Neural cell (in vitro differentiated cells): ENCODE measurements at regions not wholly inside any gene's neighbourhood (a gene's known extent, or its start where the extent isn't known, plus 50 kb on each side); places are given as distances from the start of the nearest gene placed in this dataset.

Experiments
- EP300 ChIP-seq: fragments of 450-650 bp; conservative IDR thresholded peaks from 2 replicates; pipeline ENCODE4 v1.6.1; 2014; ENCODE audit warnings: antibody characterized with exemption, mild to moderate bottlenecking, moderate library complexity; ENCODE audit not compliant: poor library complexity, severe bottlenecking
- EZH2 ChIP-seq: fragments of 200-600, 300-800 bp; shearing (Covaris generic), sonication (generic); IDR thresholded peaks from 2 replicates; pipeline ENCODE4 v1.6.1; 2014; ENCODE audit warnings: antibody characterized with exemption, low read length, borderline replicate concordance, mild to moderate bottlenecking; ENCODE audit not compliant: insufficient read depth, poor library complexity, severe bottlenecking
- MXI1 ChIP-seq: fragments of 450-650 bp; conservative IDR thresholded peaks from 2 replicates; pipeline ENCODE4 v1.6.1; 2014; ENCODE audit warnings: antibody characterized with exemption, mild to moderate bottlenecking; ENCODE audit not compliant: poor library complexity, severe bottlenecking
- POLR2AphosphoS5 ChIP-seq: IDR thresholded peaks from 2 replicates; pipeline ENCODE4 v1.6.1; 2012
- RAD21 ChIP-seq: fragments of 450-650 bp; conservative IDR thresholded peaks from 2 replicates; pipeline ENCODE4 v1.6.1; 2014; ENCODE audit warnings: antibody characterized with exemption, mild to moderate bottlenecking, moderate library complexity
- SMC3 ChIP-seq: fragments of 450-650 bp; conservative IDR thresholded peaks from 2 replicates; pipeline ENCODE4 v1.6.1; 2014; ENCODE audit warnings: antibody characterized with exemption, mild to moderate bottlenecking, moderate library complexity; ENCODE audit not compliant: poor library complexity
- TAF1 ChIP-seq: IDR thresholded peaks from 2 replicates; pipeline ENCODE4 v1.6.1; 2012; ENCODE audit warnings: low read depth
- TF ChIP-seq, protein P1 (sequence below): fragments of 450-650 bp; IDR thresholded peaks from 2 replicates; pipeline ENCODE4 v1.5.1; 2014; ENCODE audit warnings: antibody characterized with exemption, mild to moderate bottlenecking, moderate library complexity; ENCODE audit not compliant: poor library complexity, severe bottlenecking

DNA sequence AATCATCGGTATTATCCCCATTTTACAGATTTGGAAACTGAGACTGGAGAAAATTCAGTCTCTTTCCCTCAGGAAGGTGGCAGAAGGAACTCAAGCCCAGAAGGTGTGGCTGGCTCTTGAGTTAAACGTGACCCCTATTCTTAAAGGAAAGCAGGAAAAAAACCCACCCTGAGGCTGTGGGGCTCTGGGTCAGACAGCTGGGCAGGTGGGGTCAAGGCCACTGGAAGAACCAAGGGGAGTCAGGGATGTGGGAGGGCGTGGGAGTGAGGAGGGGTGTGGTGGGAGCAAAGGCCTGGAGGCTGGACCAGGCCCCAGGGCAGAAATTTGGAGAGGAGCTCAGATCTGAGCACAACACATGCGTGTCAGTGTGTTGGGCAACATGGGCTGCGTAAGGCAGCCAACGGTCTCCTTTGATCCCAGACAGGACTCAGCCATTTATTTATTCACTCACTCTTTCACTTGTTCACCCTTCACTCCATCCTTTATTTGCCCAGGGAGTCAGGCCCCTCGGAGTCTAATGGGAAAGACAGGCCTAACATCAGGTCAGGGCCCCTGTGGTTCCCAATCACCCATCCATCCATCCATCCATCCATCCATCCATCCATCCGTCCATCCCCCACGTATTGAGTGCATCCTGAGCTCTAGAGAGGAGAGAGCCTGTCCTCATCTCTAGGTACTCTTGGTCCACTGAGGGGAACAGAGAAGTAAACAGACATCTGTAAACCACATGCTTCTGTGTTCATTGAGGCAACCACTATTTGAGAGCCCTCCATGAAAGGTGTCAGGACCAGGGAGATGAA, 165.0 kb downstream of the VEGFA start:
- TF ChIP-seq, protein P1, sequence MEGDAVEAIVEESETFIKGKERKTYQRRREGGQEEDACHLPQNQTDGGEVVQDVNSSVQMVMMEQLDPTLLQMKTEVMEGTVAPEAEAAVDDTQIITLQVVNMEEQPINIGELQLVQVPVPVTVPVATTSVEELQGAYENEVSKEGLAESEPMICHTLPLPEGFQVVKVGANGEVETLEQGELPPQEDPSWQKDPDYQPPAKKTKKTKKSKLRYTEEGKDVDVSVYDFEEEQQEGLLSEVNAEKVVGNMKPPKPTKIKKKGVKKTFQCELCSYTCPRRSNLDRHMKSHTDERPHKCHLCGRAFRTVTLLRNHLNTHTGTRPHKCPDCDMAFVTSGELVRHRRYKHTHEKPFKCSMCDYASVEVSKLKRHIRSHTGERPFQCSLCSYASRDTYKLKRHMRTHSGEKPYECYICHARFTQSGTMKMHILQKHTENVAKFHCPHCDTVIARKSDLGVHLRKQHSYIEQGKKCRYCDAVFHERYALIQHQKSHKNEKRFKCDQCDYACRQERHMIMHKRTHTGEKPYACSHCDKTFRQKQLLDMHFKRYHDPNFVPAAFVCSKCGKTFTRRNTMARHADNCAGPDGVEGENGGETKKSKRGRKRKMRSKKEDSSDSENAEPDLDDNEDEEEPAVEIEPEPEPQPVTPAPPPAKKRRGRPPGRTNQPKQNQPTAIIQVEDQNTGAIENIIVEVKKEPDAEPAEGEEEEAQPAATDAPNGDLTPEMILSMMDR = no peak
- no peak for TF ChIP-seq EP300
- no peak for TF ChIP-seq MXI1
- no peak for TF ChIP-seq POLR2AphosphoS5
- TF ChIP-seq SMC3 = no peak
- no peak for TF ChIP-seq EZH2
- no peak for TF ChIP-seq TAF1
- no peak for TF ChIP-seq RAD21
